ENCODE measurements at regions not wholly inside any gene's neighbourhood (a gene's known extent, or its start where the extent isn't known, plus 50 kb on each side); places are given as distances from the start of the nearest gene placed in this dataset.

DNA sequence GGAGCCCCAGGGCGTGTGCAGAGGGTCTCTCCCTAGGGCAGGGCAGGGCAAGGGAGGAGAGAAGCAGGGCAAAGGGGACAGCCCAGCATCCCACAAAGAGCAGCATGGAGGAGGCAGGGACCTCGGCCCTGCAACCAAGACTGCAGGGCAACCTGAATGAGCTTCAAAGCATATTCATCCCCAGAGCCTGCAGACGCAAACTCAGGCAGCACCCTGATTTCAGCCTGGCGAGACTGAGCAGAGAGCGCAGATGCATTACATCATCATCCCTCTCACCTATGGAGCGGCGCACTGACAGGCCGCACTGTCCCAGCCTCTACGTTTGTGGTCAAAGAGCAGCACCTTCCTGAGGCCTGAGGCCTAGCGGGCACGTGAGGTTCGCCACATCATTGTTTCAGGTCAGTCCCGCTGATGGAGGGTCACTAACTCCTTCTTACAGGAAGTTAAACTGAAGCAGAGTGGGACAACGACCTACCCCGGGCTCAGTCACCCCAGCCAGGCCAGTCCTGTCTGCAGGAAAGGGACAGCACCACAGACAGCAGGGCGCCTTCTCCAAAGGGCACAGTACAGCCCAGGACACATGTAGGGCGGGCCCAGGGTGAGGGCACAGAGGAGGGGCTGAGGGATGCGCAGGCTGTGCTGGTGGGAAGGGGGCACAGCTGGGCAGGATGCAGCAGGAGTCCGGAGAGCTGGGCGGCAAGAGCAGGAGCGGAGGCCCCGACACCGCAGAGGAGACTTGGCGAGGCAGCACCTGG, 67.2 kb upstream of the RAB6C start:
- no peak for TF ChIP-seq EZH2 (IDR thresholded peaks at IDR 0.05)
- TF ChIP-seq, protein P1, sequence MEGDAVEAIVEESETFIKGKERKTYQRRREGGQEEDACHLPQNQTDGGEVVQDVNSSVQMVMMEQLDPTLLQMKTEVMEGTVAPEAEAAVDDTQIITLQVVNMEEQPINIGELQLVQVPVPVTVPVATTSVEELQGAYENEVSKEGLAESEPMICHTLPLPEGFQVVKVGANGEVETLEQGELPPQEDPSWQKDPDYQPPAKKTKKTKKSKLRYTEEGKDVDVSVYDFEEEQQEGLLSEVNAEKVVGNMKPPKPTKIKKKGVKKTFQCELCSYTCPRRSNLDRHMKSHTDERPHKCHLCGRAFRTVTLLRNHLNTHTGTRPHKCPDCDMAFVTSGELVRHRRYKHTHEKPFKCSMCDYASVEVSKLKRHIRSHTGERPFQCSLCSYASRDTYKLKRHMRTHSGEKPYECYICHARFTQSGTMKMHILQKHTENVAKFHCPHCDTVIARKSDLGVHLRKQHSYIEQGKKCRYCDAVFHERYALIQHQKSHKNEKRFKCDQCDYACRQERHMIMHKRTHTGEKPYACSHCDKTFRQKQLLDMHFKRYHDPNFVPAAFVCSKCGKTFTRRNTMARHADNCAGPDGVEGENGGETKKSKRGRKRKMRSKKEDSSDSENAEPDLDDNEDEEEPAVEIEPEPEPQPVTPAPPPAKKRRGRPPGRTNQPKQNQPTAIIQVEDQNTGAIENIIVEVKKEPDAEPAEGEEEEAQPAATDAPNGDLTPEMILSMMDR (IDR thresholded peaks at IDR 0.05) = no peak
- TF ChIP-seq EZH2phosphoT487 (IDR thresholded peaks at IDR 0.05) = no peak

All from neural progenitor cell (in vitro differentiated cells).